ENCODE measurements at regions not wholly inside any gene's neighbourhood (a gene's known extent, or its start where the extent isn't known, plus 50 kb on each side); places are given as distances from the start of the nearest gene placed in this dataset.
"Not testable (repeated sequence)": the region's sequence is repeated elsewhere in the genome, so short reads cannot be mapped to it uniquely, and the experiment has no call there.

GRCh38 chrX:7372825-7373525, 225.0 kb upstream of the PUDP start:
- DNase-seq = no peak

- no peak for DNase-seq
Measured at GRCh38 chrX:7362111-7362510, 214.2 kb upstream of the PUDP start.

GRCh38 chrX:7351926-7352325, 204.0 kb upstream of the PUDP start:
- DNase-seq = no peak

- no peak for DNase-seq
Measured at GRCh38 chrX:7347465-7347864, 199.5 kb upstream of the PUDP start.

- DNase-seq = no peak
Measured at GRCh38 chrX:7346021-7346420, 198.1 kb upstream of the PUDP start.

- DNase-seq = no peak
Measured at GRCh38 chrX:7343181-7343580, 195.2 kb upstream of the PUDP start.

- not testable (repeated sequence) for DNase-seq
Measured at GRCh38 chrX:7335816-7336362, 187.9 kb upstream of the PUDP start.

GRCh38 chrX:7334253-7334935, 186.4 kb upstream of the PUDP start:
- DNase-seq = no peak

- DNase-seq = no peak
Measured at GRCh38 chrX:7330971-7331746, 183.2 kb upstream of the PUDP start.

- DNase-seq = no peak
Measured at GRCh38 chrX:7330556-7330955, 182.6 kb upstream of the PUDP start.

GRCh38 chrX:7318661-7319060, 170.7 kb upstream of the PUDP start:
- no peak for DNase-seq

GRCh38 chrX:7318241-7318640, 170.3 kb upstream of the PUDP start:
- DNase-seq = no peak

- DNase-seq = no peak
Measured at GRCh38 chrX:7316887-7317286, 168.9 kb upstream of the PUDP start.

GRCh38 chrX:7316280-7316679, 168.3 kb upstream of the PUDP start:
- DNase-seq = no peak

GRCh38 chrX:7314425-7314824, 166.5 kb upstream of the PUDP start:
- DNase-seq = no peak

GRCh38 chrX:7307720-7308119, 159.8 kb upstream of the PUDP start:
- DNase-seq = no peak

GRCh38 chrX:7294483-7294882, 146.5 kb upstream of the PUDP start:
- DNase-seq = peak; percentile 0

GRCh38 chrX:7286168-7286837, 138.3 kb upstream of the PUDP start:
- no peak for DNase-seq

- DNase-seq = no peak
Measured at GRCh38 chrX:7285765-7286164, 137.8 kb upstream of the PUDP start.

- DNase-seq = no peak
Measured at GRCh38 chrX:7283741-7284140, 135.8 kb upstream of the PUDP start.

- DNase-seq = no peak
Measured at GRCh38 chrX:7280520-7280919, 132.6 kb upstream of the PUDP start.

- DNase-seq = no peak
Measured at GRCh38 chrX:7272346-7272745, 124.4 kb upstream of the PUDP start.

GRCh38 chrX:7270933-7271332, 123.0 kb upstream of the PUDP start:
- DNase-seq = no peak
